ENCODE measurements at regions not wholly inside any gene's neighbourhood (a gene's known extent, or its start where the extent isn't known, plus 50 kb on each side); places are given as distances from the start of the nearest gene placed in this dataset.

DNA sequence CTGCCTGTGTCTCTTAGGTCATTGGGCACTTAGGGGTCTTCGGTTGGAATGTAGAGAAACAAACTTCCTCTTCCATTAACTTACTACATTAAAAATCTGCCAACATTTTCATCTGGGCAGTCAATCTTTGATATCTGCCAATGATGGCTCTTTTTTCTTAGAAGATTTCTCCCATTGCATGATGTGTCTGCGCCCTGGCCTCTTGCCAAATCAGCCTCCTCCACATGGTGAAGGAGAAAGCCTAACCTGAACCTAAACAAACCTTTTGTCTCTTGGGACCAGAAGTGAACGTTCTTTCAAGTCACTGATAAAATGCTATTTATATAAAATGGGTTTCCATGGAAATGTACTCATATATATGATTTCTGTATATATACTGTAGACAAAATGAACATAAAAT lies 998.9 kb upstream of the GJE1 start:
- TF ChIP-seq CTCF (IDR thresholded peaks at IDR 0.05) (no peak), POLR2AphosphoS5 (IDR thresholded peaks at IDR 0.05) (no peak), POLR2A (IDR thresholded peaks at IDR 0.05) (no peak)
